Nephron (organoid): ENCODE measurements at regions not wholly inside any gene's neighbourhood (a gene's known extent, or its start where the extent isn't known, plus 50 kb on each side); places are given as distances from the start of the nearest gene placed in this dataset.

Experiments
- H3K27ac Mint-ChIP-seq, 3 experiments: 2 replicates each; pipeline ENCODE4 v1.8.0; 2020; ENCODE audit warnings: mixed read lengths in 3 of 3, mild to moderate bottlenecking in 2 of 3, moderate library complexity in 1 of 3
- H3K27me3 Mint-ChIP-seq: 2 replicates; pipeline ENCODE4 v1.8.0; 2021; ENCODE audit warnings: low read depth, mild to moderate bottlenecking, moderate library complexity, mixed read lengths
- H3K36me3 Mint-ChIP-seq: 2 replicates; pipeline ENCODE4 v1.8.0; 2020; ENCODE audit warnings: low read depth, mixed read lengths
- H3K4me1 Mint-ChIP-seq: 2 replicates; pipeline ENCODE4 v1.8.0; 2020; ENCODE audit warnings: mixed read lengths
- H3K4me3 Mint-ChIP-seq, 3 experiments: 2 replicates each; pipeline ENCODE4 v1.8.0; 2020; ENCODE audit warnings: mild to moderate bottlenecking in 3 of 3, mixed read lengths in 3 of 3, moderate library complexity in 2 of 3
- H3K9me3 Mint-ChIP-seq: 2 replicates; pipeline ENCODE4 v1.8.0; 2020; ENCODE audit warnings: mixed read lengths
- TF ChIP-seq, protein P1 (sequence below), 3 experiments: fragments of 200-600 bp; sonication (generic); IDR thresholded peaks; one replicate each; pipeline ENCODE4 v1.5.0; 2021; ENCODE audit warnings: antibody characterized with exemption in 3 of 3; ENCODE audit not compliant: unreplicated experiment in 3 of 3

DNA sequence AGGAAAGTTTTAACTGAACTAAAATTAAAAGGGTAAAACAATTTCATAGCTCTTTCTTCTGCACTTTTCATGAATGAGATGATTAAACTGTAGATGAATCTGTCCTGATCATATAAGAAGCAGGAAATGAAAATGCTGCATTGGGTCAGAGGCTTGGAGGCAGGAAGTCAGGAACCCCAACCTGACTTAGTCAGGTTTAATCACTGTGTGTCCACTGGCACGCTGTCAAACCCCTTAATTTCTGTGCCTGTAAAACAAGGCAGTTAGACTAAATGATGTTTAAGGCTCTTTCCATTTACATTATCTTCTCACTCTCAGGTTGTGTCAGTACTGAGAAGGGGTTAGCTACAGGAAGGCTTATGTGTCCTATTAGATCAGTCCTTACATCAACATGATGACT is 193.3 kb upstream of the TTC14 start:
- H3K27ac Mint-ChIP-seq: no peak overlapping the region
- H3K9me3 Mint-ChIP-seq: no peaks in the 10 kb centered on the region
- H3K4me3 Mint-ChIP-seq: no peak overlapping the region
- TF ChIP-seq, protein P1, sequence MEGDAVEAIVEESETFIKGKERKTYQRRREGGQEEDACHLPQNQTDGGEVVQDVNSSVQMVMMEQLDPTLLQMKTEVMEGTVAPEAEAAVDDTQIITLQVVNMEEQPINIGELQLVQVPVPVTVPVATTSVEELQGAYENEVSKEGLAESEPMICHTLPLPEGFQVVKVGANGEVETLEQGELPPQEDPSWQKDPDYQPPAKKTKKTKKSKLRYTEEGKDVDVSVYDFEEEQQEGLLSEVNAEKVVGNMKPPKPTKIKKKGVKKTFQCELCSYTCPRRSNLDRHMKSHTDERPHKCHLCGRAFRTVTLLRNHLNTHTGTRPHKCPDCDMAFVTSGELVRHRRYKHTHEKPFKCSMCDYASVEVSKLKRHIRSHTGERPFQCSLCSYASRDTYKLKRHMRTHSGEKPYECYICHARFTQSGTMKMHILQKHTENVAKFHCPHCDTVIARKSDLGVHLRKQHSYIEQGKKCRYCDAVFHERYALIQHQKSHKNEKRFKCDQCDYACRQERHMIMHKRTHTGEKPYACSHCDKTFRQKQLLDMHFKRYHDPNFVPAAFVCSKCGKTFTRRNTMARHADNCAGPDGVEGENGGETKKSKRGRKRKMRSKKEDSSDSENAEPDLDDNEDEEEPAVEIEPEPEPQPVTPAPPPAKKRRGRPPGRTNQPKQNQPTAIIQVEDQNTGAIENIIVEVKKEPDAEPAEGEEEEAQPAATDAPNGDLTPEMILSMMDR (IDR thresholded peaks at IDR 0.05; ENCODE audit: unreplicated experiment in 3 of 3): no peak
- no peaks in the 10 kb centered on the region for H3K4me1 Mint-ChIP-seq
- H3K36me3 Mint-ChIP-seq: no peaks in the 10 kb centered on the region
- no peaks in the 10 kb centered on the region for H3K27me3 Mint-ChIP-seq

DNA sequence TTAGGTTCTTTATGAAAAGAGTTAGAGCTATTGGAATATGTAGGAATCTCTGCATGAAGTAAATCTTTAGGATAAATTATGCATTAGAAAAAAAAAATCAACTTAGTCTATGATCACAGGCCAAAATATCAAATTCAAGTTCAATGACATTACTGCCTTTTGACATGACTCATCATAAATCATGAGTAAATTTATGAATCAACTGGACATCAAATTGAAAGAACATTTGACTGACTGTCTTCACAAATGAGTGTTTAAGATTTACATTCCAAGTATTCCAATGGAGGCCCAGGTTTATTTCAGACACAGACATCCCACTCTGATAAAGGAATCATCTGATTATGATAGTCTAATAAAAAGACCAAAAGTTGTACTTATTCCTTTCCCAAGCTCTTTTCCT is 192.8 kb upstream of the TTC14 start:
- Mint-ChIP-seq H3K36me3 (no peaks in the 10 kb centered on the region), H3K27ac (no peak overlapping the region), H3K4me1 (no peaks in the 10 kb centered on the region), H3K27me3 (no peaks in the 10 kb centered on the region), H3K4me3 (no peak overlapping the region), H3K9me3 (no peaks in the 10 kb centered on the region)
- TF ChIP-seq, protein P1 (IDR thresholded peaks at IDR 0.05; ENCODE audit: unreplicated experiment in 3 of 3): no peak

DNA sequence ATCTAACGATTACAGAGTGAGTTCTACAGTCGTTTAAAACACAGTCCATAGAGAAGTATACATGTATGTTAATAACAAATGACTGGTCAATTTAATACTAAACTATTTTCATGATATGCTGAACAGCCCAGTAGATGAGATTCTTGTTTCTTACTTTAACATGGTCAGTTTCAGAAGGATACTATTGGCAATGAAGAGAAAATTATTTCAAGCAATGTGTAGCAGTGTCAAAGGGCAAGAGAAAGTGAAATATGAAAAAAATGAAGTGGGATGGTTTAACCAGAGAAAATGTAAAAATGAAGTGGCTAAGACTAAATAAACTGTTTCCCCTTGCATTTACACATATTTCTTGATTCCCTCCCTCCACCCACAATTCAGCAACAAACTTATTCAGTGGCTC is 192.1 kb upstream of the TTC14 start:
- Mint-ChIP-seq H3K4me3 (no peak overlapping the region), H3K4me1 (no peaks in the 10 kb centered on the region), H3K27me3 (no peaks in the 10 kb centered on the region), H3K36me3 (no peaks in the 10 kb centered on the region), H3K27ac (no peak overlapping the region), H3K9me3 (no peaks in the 10 kb centered on the region)
- TF ChIP-seq, protein P1 (IDR thresholded peaks at IDR 0.05; ENCODE audit: unreplicated experiment in 3 of 3): no peak

DNA sequence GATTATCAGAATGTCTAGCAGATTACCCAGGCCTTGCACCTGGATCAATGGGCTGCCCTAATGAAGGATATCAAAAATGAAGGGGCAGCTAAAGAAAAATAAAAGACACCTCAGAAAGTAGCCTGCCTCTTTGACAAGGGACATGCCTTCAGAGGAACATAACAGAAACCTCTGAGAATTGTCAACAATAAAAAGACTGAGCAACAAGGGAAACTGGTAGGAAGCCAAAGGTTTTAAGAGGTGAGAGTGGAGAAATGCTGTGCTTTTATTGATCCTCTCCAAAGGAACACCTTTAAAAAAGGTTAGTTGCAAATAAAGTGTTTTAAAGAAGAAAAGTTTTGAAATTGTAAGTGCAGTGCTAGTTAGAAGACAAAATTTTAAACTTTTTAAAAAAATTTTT is 187.8 kb upstream of the TTC14 start:
- Mint-ChIP-seq H3K36me3 (no peaks in the 10 kb centered on the region), H3K9me3 (no peaks in the 10 kb centered on the region), H3K27ac (peak overlapping the region in 1 of 3 experiments; percentile 54), H3K4me3 (no peak overlapping the region), H3K27me3 (no peaks in the 10 kb centered on the region), H3K4me1 (no peaks in the 10 kb centered on the region)
- TF ChIP-seq, protein P1 (IDR thresholded peaks at IDR 0.05; ENCODE audit: unreplicated experiment in 3 of 3): no peak

DNA sequence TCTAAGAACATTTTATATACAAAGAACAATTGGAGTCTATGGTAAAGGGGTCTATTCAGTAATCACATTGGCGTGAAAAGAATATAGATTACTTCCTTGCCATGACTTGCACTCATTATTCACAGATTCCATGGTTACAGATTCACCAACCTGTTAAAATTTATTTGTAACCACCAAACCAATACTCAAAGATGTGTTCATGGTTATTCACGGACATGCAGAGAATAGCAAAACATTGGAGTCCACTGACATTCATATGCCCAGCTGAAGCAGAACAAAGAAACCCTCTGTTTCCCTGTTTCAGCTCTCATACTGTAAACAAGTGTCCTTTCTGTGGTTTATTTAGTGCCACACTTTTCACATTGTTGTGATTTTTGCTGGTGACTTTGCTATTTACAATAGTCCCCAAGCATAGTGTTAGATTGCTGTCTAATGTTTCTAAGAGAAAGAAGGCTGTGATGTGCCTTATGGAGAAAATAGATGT is 185.8 kb upstream of the TTC14 start:
- peaks cover 2% of the 10 kb centered on the region for H3K4me1 Mint-ChIP-seq
- TF ChIP-seq, protein P1 (IDR thresholded peaks at IDR 0.05; ENCODE audit: unreplicated experiment in 3 of 3): no peak
- no peaks in the 10 kb centered on the region for H3K9me3 Mint-ChIP-seq
- no peak overlapping the region for H3K4me3 Mint-ChIP-seq
- no peaks in the 10 kb centered on the region for H3K36me3 Mint-ChIP-seq
- no peaks in the 10 kb centered on the region for H3K27me3 Mint-ChIP-seq
- H3K27ac Mint-ChIP-seq: peak overlapping the region; percentile 13 to 90 (median 78)

DNA sequence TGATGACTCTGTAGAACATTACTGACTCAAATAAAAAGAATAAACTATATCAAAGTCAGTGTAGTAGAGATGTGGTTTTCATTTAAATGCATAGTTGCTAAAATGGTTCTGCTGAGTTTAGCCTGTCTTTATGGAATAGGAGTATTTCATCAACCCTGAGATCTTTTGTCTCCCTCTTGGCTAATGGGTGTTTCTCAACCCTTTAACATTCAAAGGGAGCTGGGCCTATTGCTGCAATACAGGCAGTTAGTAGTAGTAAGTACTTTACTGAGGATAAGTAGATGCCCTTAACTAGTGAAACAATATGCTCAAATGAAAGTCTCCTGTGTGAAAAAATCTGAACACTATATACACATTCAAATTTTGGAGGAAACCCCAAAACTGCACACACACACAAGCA is 184.7 kb upstream of the TTC14 start:
- Mint-ChIP-seq H3K27me3 (no peaks in the 10 kb centered on the region), H3K36me3 (no peaks in the 10 kb centered on the region), H3K4me3 (no peak overlapping the region), H3K4me1 (peaks cover 5% of the 10 kb centered on the region), H3K9me3 (no peaks in the 10 kb centered on the region), H3K27ac (peak overlapping the region in 1 of 3 experiments; percentile 90)
- TF ChIP-seq, protein P1 (IDR thresholded peaks at IDR 0.05; ENCODE audit: unreplicated experiment in 3 of 3): no peak
